Kidney (tissue), 13 donors: ENCODE measurements at regions not wholly inside any gene's neighbourhood (a gene's known extent, or its start where the extent isn't known, plus 50 kb on each side); places are given as distances from the start of the nearest gene placed in this dataset.

ENCODE experiments used
- DNase-seq, 5 donors: peaks; one replicate each; pipeline ENCODE4 v3.0.0-alpha.2; 2013 to 2020
- FAIRE-seq: peaks from 2 replicates; lab custom pipeline; 2012; peaks lifted over from hg19 to GRCh38; lab: Jason Lieb, UNC
- H3K27ac ChIP-seq, 2 donors: one replicate each; pipeline ENCODE4 v1.7.0; 2013; ENCODE audit warnings: low read depth in 2 of 2, low read length in 2 of 2, inconsistent platforms in 1 of 2
- H3K27me3 ChIP-seq: one replicate; pipeline ENCODE4 v1.7.1; 2013; ENCODE audit warnings: low read length, inconsistent platforms; ENCODE audit not compliant: control insufficient read depth, insufficient read depth
- H3K36me3 ChIP-seq, 3 donors: one replicate each; pipeline versions ENCODE4 v1.7.0 to v1.7.1; 2013; ENCODE audit warnings: low read length in 3 of 3, control low read depth in 1 of 3, inconsistent platforms in 1 of 3; ENCODE audit not compliant: insufficient read depth in 3 of 3, control insufficient read depth in 2 of 3
- H3K4me1 ChIP-seq, 3 donors: one replicate each; pipeline versions ENCODE4 v1.7.0 to v1.7.1; 2013; ENCODE audit warnings: low read length in 3 of 3, inconsistent platforms in 1 of 3, low read depth in 1 of 3; ENCODE audit not compliant: control insufficient read depth in 2 of 3, insufficient read depth in 2 of 3
- H3K4me3 ChIP-seq, 3 donors: one replicate each; pipeline versions ENCODE4 v1.7.0 to v1.8.1; 2013; ENCODE audit warnings: low read length in 3 of 3, control low read depth in 1 of 3, inconsistent platforms in 1 of 3
- H3K9ac ChIP-seq, 3 donors: one replicate each; pipeline versions ENCODE4 v1.7.0 to v1.7.1; 2013; ENCODE audit warnings: low read length in 3 of 3, control low read depth in 1 of 3, inconsistent platforms in 1 of 3
- H3K9me3 ChIP-seq, 3 donors: one replicate each; pipeline versions ENCODE4 v1.7.0 to v1.7.1; 2013; ENCODE audit warnings: low read length in 3 of 3, control low read depth in 1 of 3, inconsistent platforms in 1 of 3; ENCODE audit not compliant: control insufficient read depth in 2 of 3, insufficient read depth in 1 of 3
- intact Hi-C: fragments of 100-400 bp; cut with DNase I; formaldehyde crosslinking; loops from one replicate; pipeline ENCODE4 v1.11.1; 2022
- TF ChIP-seq, protein P1 (sequence below): IDR thresholded peaks from 3 replicates; pipeline ENCODE4 v1.5.1; 2012; ENCODE audit warnings: mild to moderate bottlenecking, moderate library complexity, borderline replicate concordance; ENCODE audit not compliant: insufficient read depth; ENCODE audit errors: extremely low read depth
- donor health status: control.
- donor health status: control.
- donor health status: control.
- donor health status: control.
- donor health status: control.
- donor health status: DM: yes; HTN: yes; CAD: no.
- donor health status: Normal renal cell carcinoma (clear cell type).

GRCh38 chr6:16961577-16961976 is 140.3 kb upstream of the STMND1 start:
- H3K4me1 ChIP-seq = peaks cover 0 to 5% (median 3%) of the 10 kb centered on the region in 3 donors
- DNase-seq (no peak), FAIRE-seq (no peak)
- no peaks in the 10 kb centered on the region for H3K9me3 ChIP-seq
- TF ChIP-seq, protein P1, sequence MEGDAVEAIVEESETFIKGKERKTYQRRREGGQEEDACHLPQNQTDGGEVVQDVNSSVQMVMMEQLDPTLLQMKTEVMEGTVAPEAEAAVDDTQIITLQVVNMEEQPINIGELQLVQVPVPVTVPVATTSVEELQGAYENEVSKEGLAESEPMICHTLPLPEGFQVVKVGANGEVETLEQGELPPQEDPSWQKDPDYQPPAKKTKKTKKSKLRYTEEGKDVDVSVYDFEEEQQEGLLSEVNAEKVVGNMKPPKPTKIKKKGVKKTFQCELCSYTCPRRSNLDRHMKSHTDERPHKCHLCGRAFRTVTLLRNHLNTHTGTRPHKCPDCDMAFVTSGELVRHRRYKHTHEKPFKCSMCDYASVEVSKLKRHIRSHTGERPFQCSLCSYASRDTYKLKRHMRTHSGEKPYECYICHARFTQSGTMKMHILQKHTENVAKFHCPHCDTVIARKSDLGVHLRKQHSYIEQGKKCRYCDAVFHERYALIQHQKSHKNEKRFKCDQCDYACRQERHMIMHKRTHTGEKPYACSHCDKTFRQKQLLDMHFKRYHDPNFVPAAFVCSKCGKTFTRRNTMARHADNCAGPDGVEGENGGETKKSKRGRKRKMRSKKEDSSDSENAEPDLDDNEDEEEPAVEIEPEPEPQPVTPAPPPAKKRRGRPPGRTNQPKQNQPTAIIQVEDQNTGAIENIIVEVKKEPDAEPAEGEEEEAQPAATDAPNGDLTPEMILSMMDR = no peak
- no peak overlapping the region for H3K27ac ChIP-seq
- no peaks in the 10 kb centered on the region for H3K27me3 ChIP-seq
- no peak overlapping the region for H3K4me3 ChIP-seq
- no peaks in the 10 kb centered on the region for H3K36me3 ChIP-seq
- intact Hi-C loops = no loop called here
- H3K9ac ChIP-seq = no peak overlapping the region

DNA sequence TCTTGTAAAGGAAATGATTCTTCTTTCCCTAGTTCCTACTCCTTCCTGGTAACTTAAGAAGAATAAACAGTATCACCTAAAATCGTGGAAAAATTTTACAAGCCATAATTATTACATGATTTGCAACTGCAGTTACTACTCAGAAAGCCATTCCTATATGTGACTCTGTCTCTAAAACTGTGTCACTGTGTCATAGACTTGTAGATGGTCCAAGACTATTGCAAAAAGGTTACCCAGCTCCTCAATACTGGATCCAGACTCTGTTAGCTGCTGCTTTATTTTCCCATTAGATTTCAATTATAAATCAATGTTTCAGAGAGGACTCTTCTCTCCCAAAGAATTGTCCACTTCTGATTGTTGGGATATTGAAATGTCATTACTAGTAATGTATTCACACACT is 142.1 kb upstream of the STMND1 start:
- Histone ChIP-seq H3K9ac (no peak overlapping the region), H3K36me3 (no peaks in the 10 kb centered on the region), H3K4me3 (no peak overlapping the region), H3K27me3 (no peaks in the 10 kb centered on the region), H3K9me3 (no peaks in the 10 kb centered on the region), H3K27ac (no peak overlapping the region), H3K4me1 (peaks cover 0 to 5% (median 3%) of the 10 kb centered on the region in 3 donors)
- TF ChIP-seq, protein P1 = no peak
- no peak for FAIRE-seq
- no peak for DNase-seq
- intact Hi-C loops = no loop called here

GRCh38 chr6:16956361-16956760 is 145.5 kb upstream of the STMND1 start:
- Histone ChIP-seq H3K4me1 (no peaks in the 10 kb centered on the region), H3K27ac (no peak overlapping the region), H3K36me3 (no peaks in the 10 kb centered on the region), H3K9ac (no peak overlapping the region), H3K4me3 (no peak overlapping the region), H3K9me3 (no peaks in the 10 kb centered on the region), H3K27me3 (no peaks in the 10 kb centered on the region)
- intact Hi-C loops = no loop called here
- DNase-seq (no peak), FAIRE-seq (no peak)
- TF ChIP-seq, protein P1 = no peak

- intact Hi-C loops = no loop called here
- H3K4me1 ChIP-seq = no peaks in the 10 kb centered on the region
- H3K4me3 ChIP-seq = no peak overlapping the region
- H3K27me3 ChIP-seq = no peaks in the 10 kb centered on the region
- no peaks in the 10 kb centered on the region for H3K9me3 ChIP-seq
- H3K36me3 ChIP-seq = no peaks in the 10 kb centered on the region
- no peak overlapping the region for H3K27ac ChIP-seq
- H3K9ac ChIP-seq = no peak overlapping the region
- DNase-seq (no peak), FAIRE-seq (no peak)
- TF ChIP-seq, protein P1 = no peak
Observed at GRCh38 chr6:16955899-16956298, 146.0 kb upstream of the STMND1 start.
